ENCODE measurements at regions not wholly inside any gene's neighbourhood (a gene's known extent, or its start where the extent isn't known, plus 50 kb on each side); places are given as distances from the start of the nearest gene placed in this dataset.
A peak's percentile ranks its signal among the peaks of the same experiment; 100 is the strongest.

- TF ChIP-seq EZH2 (IDR thresholded peaks at IDR 0.05; ENCODE audit: low read depth) = no peak
- no peak for TF ChIP-seq CTCF (conservative IDR thresholded peaks at IDR 0.05)
- H2AFZ ChIP-seq = no peak overlapping the region
Measured at GRCh38 chr3:72245183-72245811, 460.3 kb upstream of the PROK2 start.

GRCh38 chr3:72244396-72244795 is 459.4 kb upstream of the PROK2 start:
- POLR2A ChIA-PET (ENCODE audit: unreplicated experiment) = no interaction called here
- TF ChIP-seq CTCF (conservative IDR thresholded peaks at IDR 0.05) (no peak), EZH2 (IDR thresholded peaks at IDR 0.05; ENCODE audit: low read depth) (no peak)

More at GRCh38 chr3:72245183-72245811, 460.3 kb upstream of the PROK2 start:
- H3K9me3 ChIP-seq (ENCODE audit: insufficient read depth, low read depth) = no peaks in the 10 kb centered on the region
- peaks cover 18% of the 10 kb centered on the region; the same call in 1 of the 2 replicates for H3K27me3 ChIP-seq (ENCODE audit: insufficient read depth, low read depth)
- H4K20me1 ChIP-seq (ENCODE audit: insufficient read depth) = no peaks in the 10 kb centered on the region
- no peaks in the 10 kb centered on the region for H3K36me3 ChIP-seq (ENCODE audit: low read depth)
- peak in 1 of 2 experiments; percentile 1 for DNase-seq
- H3K9me2 ChIP-seq (ENCODE audit: insufficient read depth) = no peaks in the 10 kb centered on the region
- no peaks in the 10 kb centered on the region for H3F3A ChIP-seq (ENCODE audit: insufficient read depth, low read depth)
- BruUV-seq (replicated peaks) = no TSS peak
- H3K27ac ChIP-seq = no peak overlapping the region
- no peak overlapping the region for H3K4me3 ChIP-seq
- POLR2A ChIA-PET (ENCODE audit: unreplicated experiment) = no interaction called here
- CTCF ChIA-PET = no interaction called here
- H3K4me1 ChIP-seq (replicated peaks; ENCODE audit: insufficient read depth) = no peaks in the 10 kb centered on the region
- intact Hi-C loops (cut with micrococcal nuclease; ENCODE audit: unreplicated experiment) = no loop called here
- H3K4me2 ChIP-seq = no peak overlapping the region
- H3K79me2 ChIP-seq (ENCODE audit: low read depth) = no peaks in the 10 kb centered on the region

GRCh38 chr3:72242326-72242725 is 457.4 kb upstream of the PROK2 start:
- no peaks in the 10 kb centered on the region for H3F3A ChIP-seq (ENCODE audit: insufficient read depth, low read depth)
- peaks cover 8% of the 10 kb centered on the region; the same call in 1 of the 2 replicates for H3K27me3 ChIP-seq (ENCODE audit: insufficient read depth, low read depth)
- DNase-seq = no peak
- POLR2A ChIA-PET (ENCODE audit: unreplicated experiment) = no interaction called here
- no peak overlapping the region for H3K27ac ChIP-seq
- H3K4me1 ChIP-seq (replicated peaks; ENCODE audit: insufficient read depth) = no peaks in the 10 kb centered on the region
- no peaks in the 10 kb centered on the region for H3K79me2 ChIP-seq (ENCODE audit: low read depth)
- no peaks in the 10 kb centered on the region for H4K20me1 ChIP-seq (ENCODE audit: insufficient read depth)
- H3K9me2 ChIP-seq (ENCODE audit: insufficient read depth) = no peaks in the 10 kb centered on the region
- H3K4me2 ChIP-seq = no peak overlapping the region
- TF ChIP-seq CTCF (conservative IDR thresholded peaks at IDR 0.05) = no peak
- no peak for TF ChIP-seq EZH2 (IDR thresholded peaks at IDR 0.05; ENCODE audit: low read depth)
- CTCF ChIA-PET = no interaction called here
- H3K36me3 ChIP-seq (ENCODE audit: low read depth) = no peaks in the 10 kb centered on the region
- H3K9me3 ChIP-seq (ENCODE audit: insufficient read depth, low read depth) = no peaks in the 10 kb centered on the region
- no peak overlapping the region for H2AFZ ChIP-seq
- H3K4me3 ChIP-seq = no peak overlapping the region
- no TSS peak for BruUV-seq (replicated peaks)
- intact Hi-C loops (cut with micrococcal nuclease; ENCODE audit: unreplicated experiment) = no loop called here

More at GRCh38 chr3:72244396-72244795, 459.4 kb upstream of the PROK2 start:
- BruUV-seq (replicated peaks) = no TSS peak
- H3K4me1 ChIP-seq (replicated peaks; ENCODE audit: insufficient read depth) = no peaks in the 10 kb centered on the region
- no peak overlapping the region for H3K27ac ChIP-seq
- no peak overlapping the region for H3K4me2 ChIP-seq
- H4K20me1 ChIP-seq (ENCODE audit: insufficient read depth) = no peaks in the 10 kb centered on the region
- peaks cover 9% of the 10 kb centered on the region; the same call in 1 of the 2 replicates for H3K27me3 ChIP-seq (ENCODE audit: insufficient read depth, low read depth)
- H3F3A ChIP-seq (ENCODE audit: insufficient read depth, low read depth) = no peaks in the 10 kb centered on the region
- DNase-seq = no peak
- no peaks in the 10 kb centered on the region for H3K36me3 ChIP-seq (ENCODE audit: low read depth)
- H3K4me3 ChIP-seq = no peak overlapping the region
- H3K9me2 ChIP-seq (ENCODE audit: insufficient read depth) = no peaks in the 10 kb centered on the region
- H2AFZ ChIP-seq = no peak overlapping the region
- no peaks in the 10 kb centered on the region for H3K9me3 ChIP-seq (ENCODE audit: insufficient read depth, low read depth)
- intact Hi-C loops (cut with micrococcal nuclease; ENCODE audit: unreplicated experiment) = no loop called here
- CTCF ChIA-PET = no interaction called here
- H3K79me2 ChIP-seq (ENCODE audit: low read depth) = no peaks in the 10 kb centered on the region
